KMS-11 (cell line): ENCODE measurements at regions not wholly inside any gene's neighbourhood (a gene's known extent, or its start where the extent isn't known, plus 50 kb on each side); places are given as distances from the start of the nearest gene placed in this dataset.

Experiments
- H2AFZ ChIP-seq: fragments of 200-600 bp; sonication (generic); 2 replicates; pipeline ENCODE4 v1.6.1; 2016; ENCODE audit warnings: antibody characterized with exemption, mixed run types, low read depth
- H3K27ac ChIP-seq: fragments of 200-600 bp; sonication (generic); 2 replicates; pipeline ENCODE4 v1.6.1; 2016; ENCODE audit warnings: mild to moderate bottlenecking, mixed run types
- H3K27me3 ChIP-seq: fragments of 200-600 bp; sonication (generic); 2 replicates; pipeline ENCODE4 v1.6.1; 2017; ENCODE audit warnings: mild to moderate bottlenecking, low read depth, mixed run types, moderate library complexity; ENCODE audit not compliant: insufficient read depth
- H3K36me3 ChIP-seq: fragments of 200-600 bp; sonication (generic); 2 replicates; pipeline ENCODE4 v1.6.1; 2017; ENCODE audit warnings: mild to moderate bottlenecking, mixed run types; ENCODE audit not compliant: insufficient read depth
- H3K4me1 ChIP-seq: fragments of 200-600 bp; sonication (generic); 2 replicates; pipeline ENCODE4 v1.6.1; 2016; ENCODE audit warnings: mild to moderate bottlenecking, low read depth, mixed run types; ENCODE audit not compliant: poor library complexity, severe bottlenecking
- H3K4me2 ChIP-seq: fragments of 200-600 bp; sonication (generic); 2 replicates; pipeline ENCODE4 v1.7.0; 2016; ENCODE audit warnings: mild to moderate bottlenecking, mixed run types
- H3K4me3 ChIP-seq: fragments of 200-600 bp; sonication (generic); IDR thresholded peaks from 2 replicates; pipeline ENCODE4 v1.6.1; 2017; ENCODE audit warnings: low read depth, low read length, mixed read lengths; ENCODE audit not compliant: insufficient read depth
- H3K79me2 ChIP-seq: fragments of 200-600 bp; sonication (generic); 2 replicates; pipeline ENCODE4 v1.6.1; 2016; ENCODE audit warnings: low read depth, mixed run types; ENCODE audit not compliant: insufficient read depth
- H3K9ac ChIP-seq: fragments of 200-600 bp; sonication (generic); 2 replicates; pipeline ENCODE4 v1.6.1; 2016; ENCODE audit warnings: mild to moderate bottlenecking, mixed run types
- H4K20me1 ChIP-seq: fragments of 200-600 bp; sonication (generic); 2 replicates; pipeline ENCODE4 v1.6.1; 2016; ENCODE audit warnings: mild to moderate bottlenecking, mixed run types; ENCODE audit not compliant: insufficient read depth
- CTCF ChIP-seq: fragments of 200-600 bp; sonication (generic); conservative IDR thresholded peaks from 2 replicates; pipeline ENCODE4 v1.6.1; 2017; ENCODE audit warnings: low read depth, mild to moderate bottlenecking, antibody characterized with exemption, low read length, moderate library complexity, mixed read lengths

GRCh38 chr6:22001396-22002027, 295.3 kb downstream of the PRL start:
- H3K4me3 ChIP-seq, result no peak overlapping the region
- no peak overlapping the region for H3K9ac ChIP-seq
- H3K27ac ChIP-seq, result no peak overlapping the region
- H3K4me1 ChIP-seq, result no peaks in the 10 kb centered on the region
- H3K27me3 ChIP-seq, result no peaks in the 10 kb centered on the region
- no peak overlapping the region for H2AFZ ChIP-seq
- no peaks in the 10 kb centered on the region for H3K79me2 ChIP-seq
- no peaks in the 10 kb centered on the region for H4K20me1 ChIP-seq
- no peak overlapping the region for H3K4me2 ChIP-seq
- no peaks in the 10 kb centered on the region for H3K36me3 ChIP-seq
- no peak for TF ChIP-seq CTCF

DNA sequence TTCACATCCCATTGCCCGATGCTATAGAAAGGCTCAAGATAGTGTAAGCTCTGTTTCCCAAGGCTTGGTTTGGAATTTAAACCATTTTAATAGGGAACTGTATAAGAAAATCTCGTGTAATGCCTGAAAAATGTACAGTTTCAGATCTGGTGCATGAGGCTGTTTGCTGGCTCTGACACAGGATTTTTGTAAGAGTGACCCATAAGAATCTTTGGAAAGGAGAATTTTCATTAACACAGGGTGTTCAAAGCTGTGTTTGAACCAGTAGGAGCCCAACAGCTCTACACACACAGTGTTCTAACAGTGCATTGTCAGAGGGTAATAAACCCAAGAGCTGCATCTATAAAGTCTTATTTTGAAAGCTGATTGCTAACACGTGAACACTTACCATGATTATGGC, 293.5 kb downstream of the PRL start:
- Histone ChIP-seq H3K27me3 (no peaks in the 10 kb centered on the region), H3K4me1 (no peaks in the 10 kb centered on the region), H3K9ac (no peak overlapping the region), H3K36me3 (no peaks in the 10 kb centered on the region), H4K20me1 (no peaks in the 10 kb centered on the region), H3K4me3 (no peak overlapping the region), H3K79me2 (no peaks in the 10 kb centered on the region), H2AFZ (no peak overlapping the region), H3K27ac (no peak overlapping the region), H3K4me2 (no peak overlapping the region)
- TF ChIP-seq CTCF, result no peak

GRCh38 chr6:22006795-22007194, 290.0 kb downstream of the PRL start:
- Histone ChIP-seq H3K27ac (no peak overlapping the region), H3K4me1 (no peaks in the 10 kb centered on the region)

GRCh38 chr6:22007469-22007868, 289.4 kb downstream of the PRL start:
- Histone ChIP-seq H4K20me1 (no peaks in the 10 kb centered on the region), H3K79me2 (no peaks in the 10 kb centered on the region), H3K36me3 (no peaks in the 10 kb centered on the region), H3K4me1 (no peaks in the 10 kb centered on the region), H2AFZ (no peak overlapping the region), H3K4me2 (no peak overlapping the region), H3K27me3 (no peaks in the 10 kb centered on the region), H3K27ac (no peak overlapping the region), H3K9ac (no peak overlapping the region), H3K4me3 (no peak overlapping the region)
- TF ChIP-seq CTCF, result no peak

More at GRCh38 chr6:22006795-22007194, 290.0 kb downstream of the PRL start:
- Histone ChIP-seq H3K4me3 (no peak overlapping the region), H3K9ac (no peak overlapping the region), H3K27me3 (no peaks in the 10 kb centered on the region), H3K79me2 (no peaks in the 10 kb centered on the region), H3K36me3 (no peaks in the 10 kb centered on the region), H2AFZ (no peak overlapping the region), H3K4me2 (no peak overlapping the region), H4K20me1 (no peaks in the 10 kb centered on the region)
- no peak for TF ChIP-seq CTCF
